Liver (tissue), 7 donors: ENCODE measurements at regions not wholly inside any gene's neighbourhood (a gene's known extent, or its start where the extent isn't known, plus 50 kb on each side); places are given as distances from the start of the nearest gene placed in this dataset.

Source experiments
- DNase-seq: peaks from one replicate; pipeline ENCODE4 v3.0.0-alpha.2; 2017; ENCODE audit warnings: low spot score
- H3K27ac ChIP-seq, 2 donors: one replicate each; pipeline ENCODE4 v1.7.0; 2013; ENCODE audit warnings: inconsistent platforms in 2 of 2, low read length in 2 of 2, control low read depth in 1 of 2, low read depth in 1 of 2, mild to moderate bottlenecking in 1 of 2
- H3K27me3 ChIP-seq, 4 donors: one replicate each; pipeline versions ENCODE4 v1.6.1 to v1.7.0; 2013; ENCODE audit warnings: low read length in 3 of 4, inconsistent platforms in 1 of 4, mild to moderate bottlenecking in 1 of 4, moderate library complexity in 1 of 4; ENCODE audit not compliant: control insufficient read depth in 4 of 4, insufficient read depth in 4 of 4
- H3K36me3 ChIP-seq, 4 donors: one replicate each; pipeline versions ENCODE4 v1.6.1 to v1.7.0; 2013; ENCODE audit warnings: low read length in 3 of 4, mild to moderate bottlenecking in 3 of 4, low read depth in 1 of 4, moderate library complexity in 1 of 4; ENCODE audit not compliant: control insufficient read depth in 4 of 4, insufficient read depth in 3 of 4
- H3K4me1 ChIP-seq, 4 donors: one replicate each; pipeline versions ENCODE4 v1.6.1 to v1.7.0; 2013; ENCODE audit warnings: low read length in 3 of 4, mild to moderate bottlenecking in 3 of 4, moderate library complexity in 1 of 4; ENCODE audit not compliant: control insufficient read depth in 4 of 4, insufficient read depth in 4 of 4
- H3K4me3 ChIP-seq, 3 donors: one replicate each; pipeline versions ENCODE4 v1.6.1 to v1.7.0; 2013; ENCODE audit warnings: low read length in 3 of 3, control low read depth in 1 of 3, low read depth in 1 of 3, mild to moderate bottlenecking in 1 of 3
- H3K9ac ChIP-seq, 2 donors: one replicate each; pipeline ENCODE4 v1.7.0; 2013; ENCODE audit warnings: low read length in 2 of 2, mild to moderate bottlenecking in 2 of 2, moderate library complexity in 2 of 2, control low read depth in 1 of 2, low read depth in 1 of 2
- H3K9me3 ChIP-seq, 4 donors: one replicate each; pipeline versions ENCODE4 v1.6.1 to v1.7.0; 2013; ENCODE audit warnings: low read length in 3 of 4; ENCODE audit not compliant: control insufficient read depth in 4 of 4
- EGR1 ChIP-seq, 2 donors: IDR thresholded peaks; 2 replicates each; pipeline ENCODE4 v1.6.1; 2016 to 2018; ENCODE audit warnings: antibody characterized with exemption in 2 of 2, low read depth in 2 of 2
- FOXA1 ChIP-seq: IDR thresholded peaks from 2 replicates; pipeline ENCODE4 v1.6.1; 2016; ENCODE audit warnings: antibody characterized with exemption
- FOXA2 ChIP-seq: IDR thresholded peaks from 2 replicates; pipeline ENCODE4 v1.6.1; 2016; ENCODE audit warnings: antibody characterized with exemption
- GABPA ChIP-seq, 2 donors: IDR thresholded peaks in 1 of 2; conservative IDR thresholded peaks in 1 of 2; 2 replicates each; pipeline ENCODE4 v1.6.1; 2016; ENCODE audit warnings: antibody characterized with exemption in 2 of 2, mild to moderate bottlenecking in 1 of 2, moderate library complexity in 1 of 2
- HNF4A ChIP-seq, 2 donors: conservative IDR thresholded peaks; 2 replicates each; pipeline ENCODE4 v1.6.1; 2016; ENCODE audit warnings: antibody characterized with exemption in 2 of 2, mild to moderate bottlenecking in 2 of 2
- NR2F2 ChIP-seq: IDR thresholded peaks from 2 replicates; pipeline ENCODE4 v1.6.1; 2016; ENCODE audit warnings: antibody characterized with exemption
- RAD21 ChIP-seq, 2 donors: IDR thresholded peaks; 2 replicates each; pipeline ENCODE4 v1.6.1; 2016; ENCODE audit warnings: antibody characterized with exemption in 2 of 2, mild to moderate bottlenecking in 2 of 2
- REST ChIP-seq: IDR thresholded peaks from 2 replicates; pipeline ENCODE4 v1.6.1; 2016; ENCODE audit warnings: antibody characterized with exemption, mild to moderate bottlenecking
- RXRA ChIP-seq, 2 donors: IDR thresholded peaks; 2 replicates each; pipeline ENCODE4 v1.6.1; 2017 to 2018; ENCODE audit warnings: antibody characterized with exemption in 2 of 2, mild to moderate bottlenecking in 1 of 2
- SP1 ChIP-seq: IDR thresholded peaks from 2 replicates; pipeline ENCODE4 v1.6.1; 2018; ENCODE audit warnings: antibody characterized with exemption, mild to moderate bottlenecking
- TAF1 ChIP-seq: conservative IDR thresholded peaks from 2 replicates; pipeline ENCODE4 v1.6.1; 2016; ENCODE audit warnings: antibody characterized with exemption, mild to moderate bottlenecking
- ZBTB33 ChIP-seq: IDR thresholded peaks from 2 replicates; pipeline ENCODE4 v1.6.1; 2016; ENCODE audit warnings: antibody characterized with exemption
- WGBS: extraction: QIAGEN DNeasy Blood & Tissue Kit; methylation state at CpG from one replicate; pipeline ENCODE4 v1.1.7; 2013; 5-methylcytosine and 5-hydroxymethylcytosine counted together
- donor health status: healthy.
- donor health status: healthy.
- donor health status: healthy.
- donor health status: healthy.

GRCh38 chr15:94744080-94744793, 512.9 kb downstream of the MCTP2 start:
- TF ChIP-seq RXRA (IDR thresholded peaks at IDR 0.05) (no peak), GABPA (IDR thresholded peaks at IDR 0.05 in 1 of 2, conservative IDR thresholded peaks at IDR 0.05 in 1 of 2) (no peak), NR2F2 (no peak), RAD21 (IDR thresholded peaks at IDR 0.05) (no peak), REST (no peak), SP1 (no peak), ZBTB33 (no peak), FOXA2 (no peak)
- whole genome bisulfite sequencing, result 62% methylated on average over 5 of the region's 5 CpGs
- no peak overlapping the region for H3K4me3 ChIP-seq

GRCh38 chr15:94745371-94745770, 514.0 kb downstream of the MCTP2 start:
- H3K27ac ChIP-seq, result no peak overlapping the region
- DNase-seq, result no peak
- WGBS, result 75% methylated on average over 7 of the region's 7 CpGs
- H3K9me3 ChIP-seq, result peaks cover 0 to 2% (median 0%) of the 10 kb centered on the region in 4 donors
- TF ChIP-seq ZBTB33 (no peak), EGR1 (IDR thresholded peaks at IDR 0.05; ENCODE audit: low read depth in 2 of 2) (no peak), HNF4A (conservative IDR thresholded peaks at IDR 0.05) (no peak), TAF1 (no peak), REST (no peak), FOXA1 (no peak), FOXA2 (no peak), RAD21 (IDR thresholded peaks at IDR 0.05) (no peak)
- no peaks in the 10 kb centered on the region for H3K4me1 ChIP-seq
- no peak overlapping the region for H3K4me3 ChIP-seq
- no peak overlapping the region for H3K9ac ChIP-seq
- no peaks in the 10 kb centered on the region for H3K27me3 ChIP-seq
- H3K36me3 ChIP-seq, result no peaks in the 10 kb centered on the region

More at GRCh38 chr15:94744080-94744793, 512.9 kb downstream of the MCTP2 start:
- Histone ChIP-seq H3K9me3 (peaks cover 0 to 2% (median 0%) of the 10 kb centered on the region in 4 donors), H3K27ac (no peak overlapping the region), H3K27me3 (no peaks in the 10 kb centered on the region), H3K36me3 (no peaks in the 10 kb centered on the region), H3K4me1 (no peaks in the 10 kb centered on the region), H3K9ac (no peak overlapping the region)
- no peak for DNase-seq
